Midbrain (tissue), 1 donor: ENCODE measurements at regions not wholly inside any gene's neighbourhood (a gene's known extent, or its start where the extent isn't known, plus 50 kb on each side); places are given as distances from the start of the nearest gene placed in this dataset.

Experiments
- DNase-seq: peaks from one replicate; lab custom pipeline; 2025; lab: John Stamatoyannopoulos, UW

- no peak for DNase-seq
Measured at GRCh38 chr6:22621701-22622100, 52.3 kb downstream of the HDGFL1 start.

GRCh38 chr6:22622351-22622750 is 53.0 kb downstream of the HDGFL1 start:
- no peak for DNase-seq

GRCh38 chr6:22622813-22623212 is 53.4 kb downstream of the HDGFL1 start:
- no peak for DNase-seq

GRCh38 chr6:22627644-22628043 is 58.3 kb downstream of the HDGFL1 start:
- no peak for DNase-seq

GRCh38 chr6:22631091-22631490 is 61.7 kb downstream of the HDGFL1 start:
- DNase-seq, result no peak

GRCh38 chr6:22632581-22633145 is 63.3 kb downstream of the HDGFL1 start:
- DNase-seq, result no peak

- no peak for DNase-seq
Measured at GRCh38 chr6:22636452-22636851, 67.1 kb downstream of the HDGFL1 start.

GRCh38 chr6:22637782-22638181 is 68.4 kb downstream of the HDGFL1 start:
- no peak for DNase-seq

- no peak for DNase-seq
Measured at GRCh38 chr6:22638320-22638719, 69.0 kb downstream of the HDGFL1 start.

- DNase-seq, result no peak
Measured at GRCh38 chr6:22642254-22642653, 72.9 kb downstream of the HDGFL1 start.

- no peak for DNase-seq
Measured at GRCh38 chr6:22643780-22644179, 74.4 kb downstream of the HDGFL1 start.

- DNase-seq, result no peak
Measured at GRCh38 chr6:22647719-22648118, 78.4 kb downstream of the HDGFL1 start.

GRCh38 chr6:22651731-22652130 is 82.4 kb downstream of the HDGFL1 start:
- no peak for DNase-seq

- peak; percentile 60 for DNase-seq
Measured at GRCh38 chr6:22653980-22654610, 84.7 kb downstream of the HDGFL1 start.

GRCh38 chr6:22656706-22657351 is 87.5 kb downstream of the HDGFL1 start:
- no peak for DNase-seq

- peak; percentile 88 for DNase-seq
Measured at GRCh38 chr6:22657352-22657980, 88.1 kb downstream of the HDGFL1 start.

- no peak for DNase-seq
Measured at GRCh38 chr6:22658183-22658582, 88.8 kb downstream of the HDGFL1 start.

- DNase-seq, result no peak
Measured at GRCh38 chr6:22658934-22659333, 89.6 kb downstream of the HDGFL1 start.

- DNase-seq, result no peak
Measured at GRCh38 chr6:22664968-22665367, 95.6 kb downstream of the HDGFL1 start.

- no peak for DNase-seq
Measured at GRCh38 chr6:22666021-22666420, 96.7 kb downstream of the HDGFL1 start.

GRCh38 chr6:22666586-22666985 is 97.2 kb downstream of the HDGFL1 start:
- no peak for DNase-seq

- DNase-seq, result no peak
Measured at GRCh38 chr6:22667855-22668254, 98.5 kb downstream of the HDGFL1 start.

GRCh38 chr6:22668307-22668706 is 98.9 kb downstream of the HDGFL1 start:
- DNase-seq, result no peak
